ENCODE measurements at regions not wholly inside any gene's neighbourhood (a gene's known extent, or its start where the extent isn't known, plus 50 kb on each side); places are given as distances from the start of the nearest gene placed in this dataset.
A peak's percentile ranks its signal among the peaks of the same experiment; 100 is the strongest.

GRCh38 chr12:60194678-60195077 is 598.8 kb downstream of the SLC16A7 start:
- no peak overlapping the region for H3K27ac ChIP-seq (ENCODE audit: low read length, poor library complexity, severe bottlenecking)
- H3K4me3 ChIP-seq (ENCODE audit: insufficient read depth in 1 of 2, low read depth in 1 of 2, low read length in 2 of 2), result no peak overlapping the region
- no peaks in the 10 kb centered on the region for H3K4me1 ChIP-seq (ENCODE audit: control insufficient read depth, insufficient read depth, low read depth, low read length)
- no peak overlapping the region for H4K91ac ChIP-seq (ENCODE audit: low read length)
- no peaks in the 10 kb centered on the region for H3K79me1 ChIP-seq (replicated peaks; ENCODE audit: low read length, poor library complexity, severe bottlenecking)
- no peak overlapping the region for H2AFZ ChIP-seq (ENCODE audit: low read depth, low read length)
- H3K4ac ChIP-seq (ENCODE audit: low read depth in 1 of 2, low read length in 2 of 2), result no peak overlapping the region
- no peak overlapping the region for H2AK5ac ChIP-seq (ENCODE audit: low read length, severe bottlenecking)
- no peak overlapping the region for H3K14ac ChIP-seq (ENCODE audit: low read length in 2 of 2)
- H2BK5ac ChIP-seq (ENCODE audit: low read depth, low read length, poor library complexity, severe bottlenecking), result no peak overlapping the region
- H3K23ac ChIP-seq (ENCODE audit: low read length in 2 of 2), result no peak overlapping the region
- no peak overlapping the region for H2BK15ac ChIP-seq (ENCODE audit: low read depth, poor library complexity, severe bottlenecking)
- no peak overlapping the region for H2BK120ac ChIP-seq (ENCODE audit: low read depth, low read length)
- H3K36me3 ChIP-seq (ENCODE audit: control insufficient read depth in 1 of 2, insufficient read depth in 2 of 2, low read depth in 1 of 2, low read length in 2 of 2), result no peaks in the 10 kb centered on the region
- no peaks in the 10 kb centered on the region for H3K9me3 ChIP-seq (ENCODE audit: control insufficient read depth, low read length)
- no peak overlapping the region for H2BK12ac ChIP-seq (ENCODE audit: low read length in 2 of 2)
- H3K9ac ChIP-seq (ENCODE audit: low read length), result no peak overlapping the region
- DNase-seq, result peak; percentile 35
- no peak overlapping the region for H3K4me2 ChIP-seq (ENCODE audit: low read length, poor library complexity, severe bottlenecking)
- no peak overlapping the region for H3K18ac ChIP-seq (ENCODE audit: low read depth in 1 of 2, low read length in 2 of 2)
- no peak overlapping the region for H4K8ac ChIP-seq (ENCODE audit: low read length)
- no peaks in the 10 kb centered on the region for H3K27me3 ChIP-seq (ENCODE audit: control insufficient read depth in 1 of 2, insufficient read depth in 1 of 2, low read length in 2 of 2)

- H3K14ac ChIP-seq (ENCODE audit: low read length in 2 of 2), result no peak overlapping the region
- H3K36me3 ChIP-seq (ENCODE audit: control insufficient read depth in 1 of 2, insufficient read depth in 2 of 2, low read depth in 1 of 2, low read length in 2 of 2), result no peaks in the 10 kb centered on the region
- no peak overlapping the region for H2BK15ac ChIP-seq (ENCODE audit: low read depth, poor library complexity, severe bottlenecking)
- no peak overlapping the region for H3K18ac ChIP-seq (ENCODE audit: low read depth in 1 of 2, low read length in 2 of 2)
- no peak overlapping the region for H3K4me2 ChIP-seq (ENCODE audit: low read length, poor library complexity, severe bottlenecking)
- no peak overlapping the region for H3K9ac ChIP-seq (ENCODE audit: low read length)
- H3K27ac ChIP-seq (ENCODE audit: low read length, poor library complexity, severe bottlenecking), result no peak overlapping the region
- H2BK5ac ChIP-seq (ENCODE audit: low read depth, low read length, poor library complexity, severe bottlenecking), result no peak overlapping the region
- no peaks in the 10 kb centered on the region for H3K4me1 ChIP-seq (ENCODE audit: control insufficient read depth, insufficient read depth, low read depth, low read length)
- H3K27me3 ChIP-seq (ENCODE audit: control insufficient read depth in 1 of 2, insufficient read depth in 1 of 2, low read length in 2 of 2), result no peaks in the 10 kb centered on the region
- no peak overlapping the region for H4K8ac ChIP-seq (ENCODE audit: low read length)
- H2BK120ac ChIP-seq (ENCODE audit: low read depth, low read length), result no peak overlapping the region
- no peak overlapping the region for H2BK12ac ChIP-seq (ENCODE audit: low read length in 2 of 2)
- no peak overlapping the region for H2AK5ac ChIP-seq (ENCODE audit: low read length, severe bottlenecking)
- no peak overlapping the region for H3K4ac ChIP-seq (ENCODE audit: low read depth in 1 of 2, low read length in 2 of 2)
- no peaks in the 10 kb centered on the region for H3K79me1 ChIP-seq (replicated peaks; ENCODE audit: low read length, poor library complexity, severe bottlenecking)
- no peak overlapping the region for H3K23ac ChIP-seq (ENCODE audit: low read length in 2 of 2)
- WGBS, result 100% methylated on average over 1 of the region's 1 CpG
- H4K91ac ChIP-seq (ENCODE audit: low read length), result no peak overlapping the region
- no peak overlapping the region for H3K4me3 ChIP-seq (ENCODE audit: insufficient read depth in 1 of 2, low read depth in 1 of 2, low read length in 2 of 2)
- H3K9me3 ChIP-seq (ENCODE audit: control insufficient read depth, low read length), result no peaks in the 10 kb centered on the region
- no peak overlapping the region for H2AFZ ChIP-seq (ENCODE audit: low read depth, low read length)
- peak; percentile 8 for DNase-seq
Measured at GRCh38 chr12:60195483-60195882, 599.7 kb downstream of the SLC16A7 start.

GRCh38 chr12:60196366-60196765 is 600.5 kb downstream of the SLC16A7 start:
- Histone ChIP-seq H2AK5ac (ENCODE audit: low read length, severe bottlenecking) (no peak overlapping the region), H3K27me3 (ENCODE audit: control insufficient read depth in 1 of 2, insufficient read depth in 1 of 2, low read length in 2 of 2) (no peaks in the 10 kb centered on the region), H3K14ac (ENCODE audit: low read length in 2 of 2) (no peak overlapping the region), H3K4me1 (ENCODE audit: control insufficient read depth, insufficient read depth, low read depth, low read length) (no peaks in the 10 kb centered on the region), H3K4ac (ENCODE audit: low read depth in 1 of 2, low read length in 2 of 2) (no peak overlapping the region), H4K8ac (ENCODE audit: low read length) (no peak overlapping the region), H3K9ac (ENCODE audit: low read length) (no peak overlapping the region), H3K4me2 (ENCODE audit: low read length, poor library complexity, severe bottlenecking) (no peak overlapping the region), H2BK12ac (ENCODE audit: low read length in 2 of 2) (no peak overlapping the region), H3K23ac (ENCODE audit: low read length in 2 of 2) (no peak overlapping the region), H3K4me3 (ENCODE audit: insufficient read depth in 1 of 2, low read depth in 1 of 2, low read length in 2 of 2) (no peak overlapping the region), H2BK5ac (ENCODE audit: low read depth, low read length, poor library complexity, severe bottlenecking) (no peak overlapping the region), H3K27ac (ENCODE audit: low read length, poor library complexity, severe bottlenecking) (no peak overlapping the region), H2BK15ac (ENCODE audit: low read depth, poor library complexity, severe bottlenecking) (no peak overlapping the region), H4K91ac (ENCODE audit: low read length) (no peak overlapping the region), H3K18ac (ENCODE audit: low read depth in 1 of 2, low read length in 2 of 2) (no peak overlapping the region), H3K36me3 (ENCODE audit: control insufficient read depth in 1 of 2, insufficient read depth in 2 of 2, low read depth in 1 of 2, low read length in 2 of 2) (no peaks in the 10 kb centered on the region), H3K9me3 (ENCODE audit: control insufficient read depth, low read length) (no peaks in the 10 kb centered on the region), H3K79me1 (replicated peaks; ENCODE audit: low read length, poor library complexity, severe bottlenecking) (no peaks in the 10 kb centered on the region), H2BK120ac (ENCODE audit: low read depth, low read length) (no peak overlapping the region), H2AFZ (ENCODE audit: low read depth, low read length) (no peak overlapping the region)
- 98% methylated on average over 10 of the region's 10 CpGs for WGBS
- DNase-seq, result no peak

GRCh38 chr12:60197589-60197988 is 601.8 kb downstream of the SLC16A7 start:
- Histone ChIP-seq H2BK15ac (ENCODE audit: low read depth, poor library complexity, severe bottlenecking) (no peak overlapping the region), H3K4me1 (ENCODE audit: control insufficient read depth, insufficient read depth, low read depth, low read length) (no peaks in the 10 kb centered on the region), H4K91ac (ENCODE audit: low read length) (no peak overlapping the region), H2AK5ac (ENCODE audit: low read length, severe bottlenecking) (no peak overlapping the region), H3K4me3 (ENCODE audit: insufficient read depth in 1 of 2, low read depth in 1 of 2, low read length in 2 of 2) (no peak overlapping the region), H3K9ac (ENCODE audit: low read length) (no peak overlapping the region), H3K27me3 (ENCODE audit: control insufficient read depth in 1 of 2, insufficient read depth in 1 of 2, low read length in 2 of 2) (no peaks in the 10 kb centered on the region), H3K36me3 (ENCODE audit: control insufficient read depth in 1 of 2, insufficient read depth in 2 of 2, low read depth in 1 of 2, low read length in 2 of 2) (no peaks in the 10 kb centered on the region), H3K23ac (ENCODE audit: low read length in 2 of 2) (no peak overlapping the region), H3K4ac (ENCODE audit: low read depth in 1 of 2, low read length in 2 of 2) (no peak overlapping the region), H2BK5ac (ENCODE audit: low read depth, low read length, poor library complexity, severe bottlenecking) (no peak overlapping the region), H3K9me3 (ENCODE audit: control insufficient read depth, low read length) (no peaks in the 10 kb centered on the region), H2BK120ac (ENCODE audit: low read depth, low read length) (no peak overlapping the region), H3K79me1 (replicated peaks; ENCODE audit: low read length, poor library complexity, severe bottlenecking) (no peaks in the 10 kb centered on the region), H2AFZ (ENCODE audit: low read depth, low read length) (no peak overlapping the region), H2BK12ac (ENCODE audit: low read length in 2 of 2) (no peak overlapping the region), H3K4me2 (ENCODE audit: low read length, poor library complexity, severe bottlenecking) (no peak overlapping the region), H3K14ac (ENCODE audit: low read length in 2 of 2) (no peak overlapping the region), H3K18ac (ENCODE audit: low read depth in 1 of 2, low read length in 2 of 2) (no peak overlapping the region), H4K8ac (ENCODE audit: low read length) (no peak overlapping the region), H3K27ac (ENCODE audit: low read length, poor library complexity, severe bottlenecking) (no peak overlapping the region)
- 29% methylated on average over 1 of the region's 2 CpGs for WGBS
- DNase-seq, result peak; percentile 25

All from mesenchymal stem cell (in vitro differentiated cells and primary cell).